Activated T-helper 1 cell treated with anti-CD3 and anti-CD28 coated beads, Interleukin-12 subunit alpha, Interleukin-12 subunit beta, Interleukin-2, Interleukin-4 antibody, amounts not matched to agents 30 ng/mL and 10 ng/mL and 1 ng/mL, durations not matched to agents 14 hours and 24 hours and 36 hours (primary cell): ENCODE measurements at regions not wholly inside any gene's neighbourhood (a gene's known extent, or its start where the extent isn't known, plus 50 kb on each side); places are given as distances from the start of the nearest gene placed in this dataset.

Experiments used
- DNase-seq: peaks from one replicate; pipeline ENCODE4 v3.0.0; 2021; ENCODE audit warnings: low spot score
- H3K27ac Mint-ChIP-seq: one replicate; pipeline ENCODE4 v1.8.0; 2021; ENCODE audit warnings: mild to moderate bottlenecking, mixed read lengths
- H3K27me3 Mint-ChIP-seq: one replicate; pipeline ENCODE4 v1.8.0; 2022; ENCODE audit warnings: mild to moderate bottlenecking, moderate library complexity, mixed read lengths; ENCODE audit not compliant: insufficient read depth
- H3K36me3 Mint-ChIP-seq: one replicate; pipeline ENCODE4 v1.8.0; 2021; ENCODE audit warnings: low read depth, mixed read lengths
- H3K4me1 Mint-ChIP-seq: one replicate; pipeline ENCODE4 v1.8.0; 2021; ENCODE audit warnings: low read depth, mixed read lengths
- H3K4me3 Mint-ChIP-seq: one replicate; pipeline ENCODE4 v1.8.0; 2021; ENCODE audit warnings: mild to moderate bottlenecking, moderate library complexity, mixed read lengths
- H3K9me3 Mint-ChIP-seq: one replicate; pipeline ENCODE4 v1.8.0; 2021; ENCODE audit warnings: mixed read lengths
- intact Hi-C: fragments of 100-400 bp; cut with micrococcal nuclease; formaldehyde crosslinking; loops from one replicate; pipeline ENCODE4 v1.15.1; 2024

GRCh38 chr6:79335133-79335674, 100.7 kb upstream of the HMGN3 start:
- H3K27ac Mint-ChIP-seq = peak overlapping the region; percentile 18
- no peak for DNase-seq
- peaks cover 14% of the 10 kb centered on the region for H3K4me1 Mint-ChIP-seq
- H3K27me3 Mint-ChIP-seq = no peaks in the 10 kb centered on the region
- intact Hi-C loops = loop anchor here (1.0 to 2.0 kb wide), 3 partner anchors 101 to 468 kb away; partner anchors contain the start of genes HMGN3, IRAK1BP1 and PHIP
- H3K4me3 Mint-ChIP-seq = no peak overlapping the region
- H3K9me3 Mint-ChIP-seq = no peaks in the 10 kb centered on the region
- H3K36me3 Mint-ChIP-seq = no peaks in the 10 kb centered on the region

DNA sequence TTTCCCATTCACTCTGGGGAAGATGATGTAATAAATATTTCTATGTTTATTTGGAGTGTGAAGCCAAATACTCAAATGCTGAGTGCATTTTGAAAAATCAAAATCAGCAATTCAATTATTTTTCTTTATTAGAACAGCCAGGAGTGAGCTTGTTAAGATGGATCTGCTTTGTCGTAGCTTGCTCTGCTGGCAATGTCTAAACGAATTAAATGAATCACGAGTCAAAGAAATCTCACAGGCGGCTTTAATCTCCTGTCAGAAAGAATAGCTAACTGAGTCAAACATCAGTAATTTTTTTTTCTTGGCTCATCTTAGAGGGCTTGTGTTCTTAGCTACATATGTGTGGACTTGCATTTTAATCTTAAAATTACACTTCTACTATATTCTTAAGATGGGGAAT, 100.2 kb upstream of the HMGN3 start:
- no peak for DNase-seq
- no peaks in the 10 kb centered on the region for H3K27me3 Mint-ChIP-seq
- H3K36me3 Mint-ChIP-seq = no peaks in the 10 kb centered on the region
- peak overlapping the region; percentile 18 for H3K27ac Mint-ChIP-seq
- intact Hi-C loops = loop anchor here (1.0 to 2.0 kb wide), 3 partner anchors 100 to 467 kb away; partner anchors contain the start of genes HMGN3, IRAK1BP1 and PHIP
- H3K4me1 Mint-ChIP-seq = peaks cover 14% of the 10 kb centered on the region
- no peak overlapping the region for H3K4me3 Mint-ChIP-seq
- no peaks in the 10 kb centered on the region for H3K9me3 Mint-ChIP-seq

DNA sequence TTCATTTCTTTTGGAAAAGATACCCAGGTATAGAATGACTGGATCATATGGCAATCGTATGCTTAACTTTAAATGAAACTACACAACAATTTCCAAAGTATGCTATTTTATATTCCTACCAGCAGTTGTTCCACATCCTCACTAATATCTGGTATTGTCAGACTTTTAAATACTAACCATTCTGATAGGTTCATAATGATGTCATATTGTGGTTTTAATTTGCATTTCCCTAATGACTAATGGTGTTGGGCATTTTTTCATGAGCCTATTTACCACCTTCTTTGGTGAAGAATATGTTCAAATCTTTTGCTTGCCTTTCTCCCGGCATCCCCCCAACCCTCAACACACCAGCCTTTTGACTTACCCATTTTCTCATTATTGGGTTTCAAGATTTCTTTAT, 96.2 kb upstream of the HMGN3 start:
- intact Hi-C loops = no loop called here
- H3K9me3 Mint-ChIP-seq = no peaks in the 10 kb centered on the region
- peak overlapping the region; percentile 50 for H3K27ac Mint-ChIP-seq
- H3K4me1 Mint-ChIP-seq = peaks cover 12% of the 10 kb centered on the region
- no peak overlapping the region for H3K4me3 Mint-ChIP-seq
- no peak for DNase-seq
- no peaks in the 10 kb centered on the region for H3K36me3 Mint-ChIP-seq
- no peaks in the 10 kb centered on the region for H3K27me3 Mint-ChIP-seq

- Mint-ChIP-seq H3K27ac (no peak overlapping the region), H3K9me3 (no peaks in the 10 kb centered on the region), H3K4me1 (no peaks in the 10 kb centered on the region), H3K27me3 (no peaks in the 10 kb centered on the region), H3K36me3 (no peaks in the 10 kb centered on the region), H3K4me3 (no peak overlapping the region)
- DNase-seq = no peak
- intact Hi-C loops = no loop called here
Measured at GRCh38 chr6:79313254-79313653, 78.8 kb upstream of the HMGN3 start.

DNA sequence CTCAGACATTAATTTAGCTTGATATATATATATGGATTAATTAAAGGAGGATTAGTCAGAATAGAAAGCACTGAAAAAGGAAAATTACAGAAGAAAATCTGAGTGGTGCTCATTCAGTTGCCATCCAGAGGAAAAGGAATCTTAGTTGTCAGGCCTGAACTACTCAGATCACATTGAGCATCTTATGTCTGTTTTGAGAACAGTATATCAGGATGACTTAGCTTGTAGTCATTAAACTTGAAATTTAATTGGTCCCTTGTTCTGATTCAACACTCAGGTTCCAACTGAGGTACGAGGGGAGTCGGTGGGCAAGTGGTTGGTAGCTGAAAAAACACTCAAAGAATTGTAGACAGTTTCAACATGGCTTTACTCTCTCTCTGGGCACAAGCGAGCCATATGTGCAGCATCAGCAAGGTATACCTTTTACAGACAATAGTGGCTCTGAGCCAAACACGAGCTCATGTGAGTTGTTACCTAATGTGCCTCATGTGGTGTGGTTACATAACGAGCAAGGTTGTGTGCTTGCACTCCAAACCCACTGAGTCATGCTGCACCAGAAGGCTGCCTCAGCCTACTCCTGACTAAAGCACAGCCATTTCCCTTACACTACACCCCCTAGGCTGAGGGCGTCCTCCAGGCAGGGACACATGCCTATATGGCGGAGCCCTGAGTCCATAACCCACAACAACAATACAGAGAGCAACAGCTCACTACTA, 73.0 kb upstream of the HMGN3 start:
- no peaks in the 10 kb centered on the region for H3K9me3 Mint-ChIP-seq
- intact Hi-C loops = no loop called here
- H3K27me3 Mint-ChIP-seq = no peaks in the 10 kb centered on the region
- H3K4me1 Mint-ChIP-seq = no peaks in the 10 kb centered on the region
- no peaks in the 10 kb centered on the region for H3K36me3 Mint-ChIP-seq
- DNase-seq = no peak
- no peak overlapping the region for H3K27ac Mint-ChIP-seq
- no peak overlapping the region for H3K4me3 Mint-ChIP-seq

DNA sequence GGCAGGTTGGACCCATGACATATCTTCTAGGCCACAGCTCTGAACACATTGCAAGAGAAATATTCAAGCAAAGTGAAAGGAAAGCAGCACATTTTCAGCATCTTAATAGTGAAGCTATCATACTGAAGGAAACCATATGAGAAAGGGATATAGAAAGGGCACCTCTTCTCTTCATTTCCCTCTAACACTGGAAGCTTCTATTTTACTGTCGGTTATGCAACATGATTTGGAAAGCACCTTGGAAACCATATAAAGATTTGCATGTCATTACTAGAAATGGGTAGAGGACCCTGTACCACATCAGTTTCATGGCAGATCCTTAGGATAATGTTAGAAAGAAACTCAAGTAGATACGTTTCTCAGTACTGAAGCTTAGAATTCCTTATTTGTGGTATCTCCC, 70.5 kb upstream of the HMGN3 start:
- H3K36me3 Mint-ChIP-seq = no peaks in the 10 kb centered on the region
- no peak overlapping the region for H3K27ac Mint-ChIP-seq
- H3K27me3 Mint-ChIP-seq = no peaks in the 10 kb centered on the region
- intact Hi-C loops = no loop called here
- DNase-seq = no peak
- no peak overlapping the region for H3K4me3 Mint-ChIP-seq
- H3K9me3 Mint-ChIP-seq = no peaks in the 10 kb centered on the region
- no peaks in the 10 kb centered on the region for H3K4me1 Mint-ChIP-seq

DNA sequence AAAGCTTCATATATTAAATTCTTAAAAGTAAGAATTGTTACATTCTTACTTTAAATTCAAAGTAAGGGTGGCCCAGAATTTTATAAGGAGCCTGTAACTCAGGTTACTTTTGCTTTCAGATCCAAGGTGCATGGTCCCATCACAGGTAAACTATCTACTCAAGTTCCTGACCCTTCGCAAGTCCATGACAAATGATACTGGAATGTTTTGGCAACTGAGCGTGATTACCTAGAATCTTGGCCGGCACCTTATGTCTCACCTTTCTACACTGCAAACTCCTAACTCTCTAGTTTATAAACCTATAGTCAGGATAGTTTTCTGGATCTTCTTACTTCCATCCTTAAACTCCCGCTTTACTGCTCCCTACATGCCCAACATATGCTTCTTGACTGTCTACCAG, 67.9 kb upstream of the HMGN3 start:
- Mint-ChIP-seq H3K27me3 (no peaks in the 10 kb centered on the region), H3K9me3 (no peaks in the 10 kb centered on the region), H3K27ac (no peak overlapping the region), H3K36me3 (no peaks in the 10 kb centered on the region), H3K4me3 (no peak overlapping the region), H3K4me1 (no peaks in the 10 kb centered on the region)
- DNase-seq = no peak
- intact Hi-C loops = no loop called here

- Mint-ChIP-seq H3K4me1 (no peaks in the 10 kb centered on the region), H3K9me3 (no peaks in the 10 kb centered on the region), H3K36me3 (no peaks in the 10 kb centered on the region), H3K4me3 (no peak overlapping the region), H3K27ac (no peak overlapping the region), H3K27me3 (no peaks in the 10 kb centered on the region)
- DNase-seq = no peak
- intact Hi-C loops = no loop called here
Measured at GRCh38 chr6:79301290-79301689, 66.8 kb upstream of the HMGN3 start.

DNA sequence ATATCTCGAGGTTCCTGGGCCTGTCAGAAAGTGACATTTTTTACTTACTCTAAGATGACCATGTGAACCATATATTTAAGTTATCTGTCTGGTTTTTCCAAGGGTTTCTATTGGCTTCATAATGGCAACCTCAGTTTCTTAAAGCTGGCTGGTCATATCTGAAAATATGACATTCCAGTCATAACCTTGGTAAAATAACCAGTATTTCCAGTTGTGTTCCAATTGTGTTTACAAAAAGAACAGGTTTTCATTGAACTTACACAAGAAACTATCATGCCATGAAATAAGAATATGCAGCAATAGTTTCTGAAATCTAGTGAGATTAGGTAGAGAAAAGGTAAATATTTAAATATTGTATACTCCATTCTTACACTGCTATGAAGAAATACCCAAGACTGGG, 61.7 kb upstream of the HMGN3 start:
- H3K4me3 Mint-ChIP-seq = no peak overlapping the region
- no peaks in the 10 kb centered on the region for H3K4me1 Mint-ChIP-seq
- H3K27ac Mint-ChIP-seq = no peak overlapping the region
- intact Hi-C loops = no loop called here
- no peaks in the 10 kb centered on the region for H3K9me3 Mint-ChIP-seq
- H3K27me3 Mint-ChIP-seq = no peaks in the 10 kb centered on the region
- no peaks in the 10 kb centered on the region for H3K36me3 Mint-ChIP-seq
- no peak for DNase-seq
